A549 (cell line): ENCODE measurements at regions not wholly inside any gene's neighbourhood (a gene's known extent, or its start where the extent isn't known, plus 50 kb on each side); places are given as distances from the start of the nearest gene placed in this dataset.

ENCODE experiments used
- ATAC-seq, 2 experiments: fragments of 200-7000 bp in 1 of 2; fragments of >200 bp in 1 of 2; cut with Nextera tagmentation in 1 of 2; cut with Tn5 transposase in 1 of 2; 3 replicates each; pipeline versions ENCODE4 v1.8.0 to v1.9.1; 2018 to 2020; ENCODE audit warnings: mild to moderate bottlenecking in 1 of 2, moderate library complexity in 1 of 2
- CTCF ChIA-PET: fragments of 300-600 bp; sonication (Branson Sonifier 250); formaldehyde crosslinking; extraction: SDS; loops from one replicate; lab custom pipeline; 2021; ENCODE audit warnings: antibody characterized with exemption, inconsistent platforms; lab: Yijun Ruan, JAX
- POLR2A ChIA-PET: fragments of 350-600 bp; formaldehyde crosslinking; extraction: SDS; loops from one replicate; lab custom pipeline; 2021; ENCODE audit warnings: antibody characterized with exemption, inconsistent platforms; lab: Yijun Ruan, JAX
- DNase-seq, 2 experiments: peaks; one replicate each; pipeline versions ENCODE4 v3.0.0 to v3.0.0-alpha.2; 2011 to 2016; ENCODE audit warnings: low read depth in 1 of 2, low spot score in 1 of 2
- FAIRE-seq: peaks from 2 replicates; lab custom pipeline; 2011; peaks lifted over from hg19 to GRCh38; lab: Jason Lieb, UNC
- H3K27ac ChIP-seq, 2 experiments: fragments of >200 bp; sonication (Bioruptor Twin); formaldehyde crosslinking; 3 replicates each; pipeline ENCODE4 v1.5.1; 2016 to 2017
- H3K4me1 ChIP-seq: fragments of >200 bp; sonication (Bioruptor Twin); formaldehyde crosslinking; 3 replicates; pipeline ENCODE4 v1.6.1; 2016
- H3K4me2 ChIP-seq: fragments of >200 bp; sonication (Bioruptor Twin); formaldehyde crosslinking; 3 replicates; pipeline ENCODE4 v1.6.1; 2016
- H3K4me3 ChIP-seq: fragments of >200 bp; sonication (Bioruptor Twin); formaldehyde crosslinking; 3 replicates; pipeline ENCODE4 v1.5.1; 2016
- H3K9me3 ChIP-seq: fragments of >200 bp; sonication (Bioruptor Twin); formaldehyde crosslinking; 3 replicates; pipeline ENCODE4 v1.6.1; 2016
- ATOH8 ChIP-seq: fragments of 250-450 bp; sonication (Bioruptor Pico); IDR thresholded peaks from 2 replicates; pipeline ENCODE4 v1.5.0; 2020; ENCODE audit warnings: low read depth, mild to moderate bottlenecking, moderate library complexity
- CHD2 ChIP-seq: fragments of 150-350 bp; IDR thresholded peaks from 2 replicates; pipeline ENCODE4 v1.6.1; 2014; ENCODE audit warnings: low read length; ENCODE audit not compliant: partially characterized antibody
- E2F6 ChIP-seq: IDR thresholded peaks from 2 replicates; pipeline ENCODE4 v1.6.1; 2012; ENCODE audit warnings: low read depth, borderline replicate concordance
- EP300 ChIP-seq, 2 experiments: fragments of >200 bp; sonication (Bioruptor Twin); formaldehyde crosslinking; IDR thresholded peaks; 2 replicates in 1 of 2; 3 replicates in 1 of 2; pipeline ENCODE4 v1.6.1; 2016 to 2017
- HOXB5 ChIP-seq: fragments of 250-450 bp; sonication (Bioruptor Pico); IDR thresholded peaks from 2 replicates; pipeline ENCODE4 v1.5.0; 2020; ENCODE audit warnings: mild to moderate bottlenecking, moderate library complexity
- MAFK ChIP-seq: fragments of 450-650 bp; IDR thresholded peaks from 2 replicates; pipeline ENCODE4 v1.6.1; 2014; ENCODE audit not compliant: partially characterized antibody
- NFE2L2 ChIP-seq: fragments of 150-350 bp; conservative IDR thresholded peaks from 2 replicates; pipeline ENCODE4 v1.6.1; 2014; ENCODE audit warnings: low read length
- RARB ChIP-seq: fragments of 250-450 bp; sonication (Bioruptor Pico); IDR thresholded peaks from 2 replicates; pipeline ENCODE4 v1.8.0; 2021; ENCODE audit warnings: mild to moderate bottlenecking, moderate library complexity
- RFX5 ChIP-seq: fragments of 450-650 bp; IDR thresholded peaks from 2 replicates; pipeline ENCODE4 v1.7.1; 2014; ENCODE audit warnings: antibody characterized with exemption, mild to moderate bottlenecking, moderate library complexity
- SMC3 ChIP-seq: fragments of >200 bp; sonication (Bioruptor Twin); formaldehyde crosslinking; IDR thresholded peaks from 3 replicates; pipeline ENCODE4 v1.6.1; 2018; ENCODE audit warnings: inconsistent platforms
- SREBF2 ChIP-seq: fragments of 450-650 bp; IDR thresholded peaks from 2 replicates; pipeline ENCODE4 v1.6.1; 2014; ENCODE audit warnings: mild to moderate bottlenecking, moderate library complexity
- ZSCAN20 ChIP-seq: fragments of 250-450 bp; sonication (Bioruptor Pico); IDR thresholded peaks from 2 replicates; pipeline ENCODE4 v1.8.0; 2022; ENCODE audit warnings: mild to moderate bottlenecking, moderate library complexity
- WGBS: methylation state at CpG from one replicate; pipeline ENCODE4 v1.1.6; 2017; ENCODE audit errors: missing lambda C conversion rate; 5-methylcytosine and 5-hydroxymethylcytosine counted together
- TF ChIP-seq, protein P1 (sequence below): fragments of 150-350 bp; IDR thresholded peaks from 2 replicates; pipeline ENCODE4 v1.6.1; 2014; ENCODE audit warnings: low read depth, mild to moderate bottlenecking, low read length
- TF ChIP-seq, protein P2 (sequence below): fragments of 450-650 bp; IDR thresholded peaks from 2 replicates; pipeline ENCODE4 v1.6.1; 2014; ENCODE audit warnings: antibody characterized with exemption
- TF ChIP-seq, protein P3 (sequence below): fragments of 200-600 bp; sonication (generic); IDR thresholded peaks from 2 replicates; pipeline ENCODE4 v1.6.1; 2016; ENCODE audit warnings: antibody characterized with exemption, mild to moderate bottlenecking, moderate library complexity
- TF ChIP-seq, protein P4 (sequence below): IDR thresholded peaks from 2 replicates; pipeline ENCODE4 v1.6.1; 2012
- TF ChIP-seq, protein P5 (sequence below): fragments of >200 bp; sonication (Bioruptor Twin); formaldehyde crosslinking; IDR thresholded peaks from 3 replicates; pipeline ENCODE4 v1.5.1; 2016

DNA sequence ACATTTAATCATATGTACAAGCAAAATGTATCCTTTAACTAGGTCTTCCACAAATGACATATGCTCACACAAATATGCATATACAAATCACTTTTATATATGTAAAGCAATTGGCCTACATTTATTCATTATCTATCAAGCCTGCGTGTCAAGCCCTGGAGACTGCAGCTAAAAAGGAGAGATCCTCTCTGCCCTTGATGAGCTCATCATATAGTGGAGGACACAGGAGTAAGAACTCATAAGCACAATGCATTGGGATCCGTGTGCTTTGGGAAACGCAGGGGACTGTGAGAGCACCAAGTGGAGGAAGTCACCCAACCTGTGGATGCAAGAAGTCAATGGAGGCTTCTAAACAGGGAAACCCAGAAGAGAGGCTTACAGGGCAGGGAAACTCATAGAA lies 735.7 kb downstream of the BCL11B start:
- FAIRE-seq = no peak
- no peak overlapping the region for H3K4me3 ChIP-seq
- ChIA-PET POLR2A (no interaction called here), CTCF (no interaction called here)
- DNase-seq = no peak
- TF ChIP-seq, protein P1, sequence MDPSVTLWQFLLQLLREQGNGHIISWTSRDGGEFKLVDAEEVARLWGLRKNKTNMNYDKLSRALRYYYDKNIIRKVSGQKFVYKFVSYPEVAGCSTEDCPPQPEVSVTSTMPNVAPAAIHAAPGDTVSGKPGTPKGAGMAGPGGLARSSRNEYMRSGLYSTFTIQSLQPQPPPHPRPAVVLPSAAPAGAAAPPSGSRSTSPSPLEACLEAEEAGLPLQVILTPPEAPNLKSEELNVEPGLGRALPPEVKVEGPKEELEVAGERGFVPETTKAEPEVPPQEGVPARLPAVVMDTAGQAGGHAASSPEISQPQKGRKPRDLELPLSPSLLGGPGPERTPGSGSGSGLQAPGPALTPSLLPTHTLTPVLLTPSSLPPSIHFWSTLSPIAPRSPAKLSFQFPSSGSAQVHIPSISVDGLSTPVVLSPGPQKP = no peak
- TF ChIP-seq RARB (CRISPR knock-in tag) = no peak
- TF ChIP-seq SMC3 = no peak
- no peak for TF ChIP-seq ATOH8
- no peak for TF ChIP-seq HOXB5 (CRISPR knock-in tag)
- TF ChIP-seq, protein P2, sequence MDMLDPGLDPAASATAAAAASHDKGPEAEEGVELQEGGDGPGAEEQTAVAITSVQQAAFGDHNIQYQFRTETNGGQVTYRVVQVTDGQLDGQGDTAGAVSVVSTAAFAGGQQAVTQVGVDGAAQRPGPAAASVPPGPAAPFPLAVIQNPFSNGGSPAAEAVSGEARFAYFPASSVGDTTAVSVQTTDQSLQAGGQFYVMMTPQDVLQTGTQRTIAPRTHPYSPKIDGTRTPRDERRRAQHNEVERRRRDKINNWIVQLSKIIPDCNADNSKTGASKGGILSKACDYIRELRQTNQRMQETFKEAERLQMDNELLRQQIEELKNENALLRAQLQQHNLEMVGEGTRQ = no peak
- no peak for TF ChIP-seq NFE2L2
- 0% methylated on average over 3 of the region's 3 CpGs for WGBS
- H3K27ac ChIP-seq = no peak overlapping the region
- no peak overlapping the region for H3K4me2 ChIP-seq
- no peaks in the 10 kb centered on the region for H3K9me3 ChIP-seq
- ATAC-seq = no peak
- no peaks in the 10 kb centered on the region for H3K4me1 ChIP-seq

DNA sequence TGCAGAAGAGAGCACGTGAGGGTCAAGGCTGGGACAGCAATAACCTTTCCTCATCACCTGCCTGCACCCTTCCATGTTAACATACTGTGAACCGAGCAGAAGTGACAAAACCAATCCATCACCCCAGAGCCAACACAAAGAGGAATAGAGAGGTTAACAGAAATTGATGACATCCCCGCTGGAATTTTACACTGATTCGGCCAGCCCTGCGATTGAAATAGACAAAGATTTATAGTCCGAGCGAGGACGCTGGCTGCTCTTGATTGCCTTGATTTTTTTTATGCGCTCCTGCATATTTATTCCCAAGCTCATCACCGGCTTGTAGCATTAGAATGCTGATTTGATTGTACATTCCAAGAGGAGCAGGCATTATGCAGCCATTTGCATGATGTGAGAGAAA lies 729.7 kb downstream of the BCL11B start:
- DNase-seq (no peak), ATAC-seq (no peak), FAIRE-seq (no peak)
- ChIA-PET CTCF (no interaction called here), POLR2A (interaction anchor here (0.6 kb wide), 1 partner anchor 224 kb away, joined by 4 read pairs; no protein-coding TSS in a partner anchor)
- 40% methylated on average over 10 of the region's 10 CpGs for WGBS
- TF ChIP-seq RFX5 (no peak), MAFK (no peak), HOXB5 (CRISPR knock-in tag) (no peak), E2F6 (no peak), SREBF2 (no peak), RARB (CRISPR knock-in tag) (no peak), EP300 (IDR thresholded peaks at IDR 0.05) (no peak), ZSCAN20 (CRISPR knock-in tag) (no peak), CHD2 (no peak)
- TF ChIP-seq, protein P3, sequence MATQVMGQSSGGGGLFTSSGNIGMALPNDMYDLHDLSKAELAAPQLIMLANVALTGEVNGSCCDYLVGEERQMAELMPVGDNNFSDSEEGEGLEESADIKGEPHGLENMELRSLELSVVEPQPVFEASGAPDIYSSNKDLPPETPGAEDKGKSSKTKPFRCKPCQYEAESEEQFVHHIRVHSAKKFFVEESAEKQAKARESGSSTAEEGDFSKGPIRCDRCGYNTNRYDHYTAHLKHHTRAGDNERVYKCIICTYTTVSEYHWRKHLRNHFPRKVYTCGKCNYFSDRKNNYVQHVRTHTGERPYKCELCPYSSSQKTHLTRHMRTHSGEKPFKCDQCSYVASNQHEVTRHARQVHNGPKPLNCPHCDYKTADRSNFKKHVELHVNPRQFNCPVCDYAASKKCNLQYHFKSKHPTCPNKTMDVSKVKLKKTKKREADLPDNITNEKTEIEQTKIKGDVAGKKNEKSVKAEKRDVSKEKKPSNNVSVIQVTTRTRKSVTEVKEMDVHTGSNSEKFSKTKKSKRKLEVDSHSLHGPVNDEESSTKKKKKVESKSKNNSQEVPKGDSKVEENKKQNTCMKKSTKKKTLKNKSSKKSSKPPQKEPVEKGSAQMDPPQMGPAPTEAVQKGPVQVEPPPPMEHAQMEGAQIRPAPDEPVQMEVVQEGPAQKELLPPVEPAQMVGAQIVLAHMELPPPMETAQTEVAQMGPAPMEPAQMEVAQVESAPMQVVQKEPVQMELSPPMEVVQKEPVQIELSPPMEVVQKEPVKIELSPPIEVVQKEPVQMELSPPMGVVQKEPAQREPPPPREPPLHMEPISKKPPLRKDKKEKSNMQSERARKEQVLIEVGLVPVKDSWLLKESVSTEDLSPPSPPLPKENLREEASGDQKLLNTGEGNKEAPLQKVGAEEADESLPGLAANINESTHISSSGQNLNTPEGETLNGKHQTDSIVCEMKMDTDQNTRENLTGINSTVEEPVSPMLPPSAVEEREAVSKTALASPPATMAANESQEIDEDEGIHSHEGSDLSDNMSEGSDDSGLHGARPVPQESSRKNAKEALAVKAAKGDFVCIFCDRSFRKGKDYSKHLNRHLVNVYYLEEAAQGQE = no peak
- TF ChIP-seq, protein P4, sequence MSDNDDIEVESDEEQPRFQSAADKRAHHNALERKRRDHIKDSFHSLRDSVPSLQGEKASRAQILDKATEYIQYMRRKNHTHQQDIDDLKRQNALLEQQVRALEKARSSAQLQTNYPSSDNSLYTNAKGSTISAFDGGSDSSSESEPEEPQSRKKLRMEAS = no peak
- TF ChIP-seq, protein P5, sequence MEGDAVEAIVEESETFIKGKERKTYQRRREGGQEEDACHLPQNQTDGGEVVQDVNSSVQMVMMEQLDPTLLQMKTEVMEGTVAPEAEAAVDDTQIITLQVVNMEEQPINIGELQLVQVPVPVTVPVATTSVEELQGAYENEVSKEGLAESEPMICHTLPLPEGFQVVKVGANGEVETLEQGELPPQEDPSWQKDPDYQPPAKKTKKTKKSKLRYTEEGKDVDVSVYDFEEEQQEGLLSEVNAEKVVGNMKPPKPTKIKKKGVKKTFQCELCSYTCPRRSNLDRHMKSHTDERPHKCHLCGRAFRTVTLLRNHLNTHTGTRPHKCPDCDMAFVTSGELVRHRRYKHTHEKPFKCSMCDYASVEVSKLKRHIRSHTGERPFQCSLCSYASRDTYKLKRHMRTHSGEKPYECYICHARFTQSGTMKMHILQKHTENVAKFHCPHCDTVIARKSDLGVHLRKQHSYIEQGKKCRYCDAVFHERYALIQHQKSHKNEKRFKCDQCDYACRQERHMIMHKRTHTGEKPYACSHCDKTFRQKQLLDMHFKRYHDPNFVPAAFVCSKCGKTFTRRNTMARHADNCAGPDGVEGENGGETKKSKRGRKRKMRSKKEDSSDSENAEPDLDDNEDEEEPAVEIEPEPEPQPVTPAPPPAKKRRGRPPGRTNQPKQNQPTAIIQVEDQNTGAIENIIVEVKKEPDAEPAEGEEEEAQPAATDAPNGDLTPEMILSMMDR = no peak
- H3K4me3 ChIP-seq = no peak overlapping the region
- H3K9me3 ChIP-seq = no peaks in the 10 kb centered on the region
- no peaks in the 10 kb centered on the region for H3K4me1 ChIP-seq
- no peak overlapping the region for H3K27ac ChIP-seq
- no peak overlapping the region for H3K4me2 ChIP-seq
